LNCaP clone FGC (cell line): ENCODE measurements at regions not wholly inside any gene's neighbourhood (a gene's known extent, or its start where the extent isn't known, plus 50 kb on each side); places are given as distances from the start of the nearest gene placed in this dataset.

Experiments used
- DNase-seq: peaks from one replicate; pipeline ENCODE4 v3.0.0-alpha.2; 2011; ENCODE audit warnings: low read depth
- H3K4me3 ChIP-seq: 2 replicates; pipeline ENCODE4 v1.5.1; 2011; ENCODE audit warnings: mild to moderate bottlenecking, low read depth, low read length, control low read depth
- TF ChIP-seq, protein P1 (sequence below): IDR thresholded peaks from 2 replicates; pipeline ENCODE4 v1.5.1; 2012; ENCODE audit warnings: mild to moderate bottlenecking; ENCODE audit not compliant: control insufficient read depth, insufficient read depth; ENCODE audit errors: extremely low read depth

DNA sequence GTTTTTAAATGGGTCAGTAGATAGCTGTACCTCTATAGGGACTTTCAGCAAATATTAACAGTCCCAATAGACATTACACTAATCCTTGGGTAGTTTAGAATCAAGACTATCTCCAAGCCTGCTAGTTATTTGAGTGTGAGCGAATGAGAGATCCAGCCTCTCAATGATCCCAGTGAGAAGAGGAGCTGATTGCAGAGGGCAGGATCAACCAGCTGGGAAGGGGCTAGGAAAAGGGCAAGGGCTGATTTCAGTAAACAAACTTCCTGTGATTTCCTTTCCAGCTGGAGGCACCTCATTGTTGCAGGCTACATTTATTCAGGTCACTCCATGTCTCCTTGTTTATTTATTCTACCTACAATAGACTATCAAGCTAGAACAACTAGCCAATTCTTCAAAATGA, 84.1 kb upstream of the CTNNA2 start:
- DNase-seq: no peak
- TF ChIP-seq, protein P1, sequence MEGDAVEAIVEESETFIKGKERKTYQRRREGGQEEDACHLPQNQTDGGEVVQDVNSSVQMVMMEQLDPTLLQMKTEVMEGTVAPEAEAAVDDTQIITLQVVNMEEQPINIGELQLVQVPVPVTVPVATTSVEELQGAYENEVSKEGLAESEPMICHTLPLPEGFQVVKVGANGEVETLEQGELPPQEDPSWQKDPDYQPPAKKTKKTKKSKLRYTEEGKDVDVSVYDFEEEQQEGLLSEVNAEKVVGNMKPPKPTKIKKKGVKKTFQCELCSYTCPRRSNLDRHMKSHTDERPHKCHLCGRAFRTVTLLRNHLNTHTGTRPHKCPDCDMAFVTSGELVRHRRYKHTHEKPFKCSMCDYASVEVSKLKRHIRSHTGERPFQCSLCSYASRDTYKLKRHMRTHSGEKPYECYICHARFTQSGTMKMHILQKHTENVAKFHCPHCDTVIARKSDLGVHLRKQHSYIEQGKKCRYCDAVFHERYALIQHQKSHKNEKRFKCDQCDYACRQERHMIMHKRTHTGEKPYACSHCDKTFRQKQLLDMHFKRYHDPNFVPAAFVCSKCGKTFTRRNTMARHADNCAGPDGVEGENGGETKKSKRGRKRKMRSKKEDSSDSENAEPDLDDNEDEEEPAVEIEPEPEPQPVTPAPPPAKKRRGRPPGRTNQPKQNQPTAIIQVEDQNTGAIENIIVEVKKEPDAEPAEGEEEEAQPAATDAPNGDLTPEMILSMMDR: no peak

DNA sequence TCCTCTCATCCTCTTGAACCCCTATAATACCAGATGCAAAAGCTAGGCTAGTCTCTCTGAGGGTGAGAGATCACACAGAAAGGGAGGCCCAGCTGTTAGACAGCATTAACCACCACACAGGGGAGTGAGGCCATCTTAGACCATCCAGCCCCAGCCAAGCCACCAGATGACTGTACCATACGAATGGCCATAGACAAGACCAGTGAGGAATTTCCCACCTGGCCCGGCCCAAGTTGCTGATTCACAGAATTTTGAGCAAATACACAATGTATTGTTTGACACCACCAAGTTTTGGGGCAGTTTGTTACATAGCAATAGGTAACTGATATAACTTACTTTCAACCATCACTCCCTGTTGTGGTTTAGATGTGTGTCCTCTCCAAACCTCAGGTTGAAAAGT, 98.2 kb upstream of the CTNNA2 start:
- TF ChIP-seq, protein P1: no peak
- DNase-seq: no peak
- no peak overlapping the region for H3K4me3 ChIP-seq

More for the DNA sequence above, 84.1 kb upstream of the CTNNA2 start:
- no peak overlapping the region for H3K4me3 ChIP-seq

DNA sequence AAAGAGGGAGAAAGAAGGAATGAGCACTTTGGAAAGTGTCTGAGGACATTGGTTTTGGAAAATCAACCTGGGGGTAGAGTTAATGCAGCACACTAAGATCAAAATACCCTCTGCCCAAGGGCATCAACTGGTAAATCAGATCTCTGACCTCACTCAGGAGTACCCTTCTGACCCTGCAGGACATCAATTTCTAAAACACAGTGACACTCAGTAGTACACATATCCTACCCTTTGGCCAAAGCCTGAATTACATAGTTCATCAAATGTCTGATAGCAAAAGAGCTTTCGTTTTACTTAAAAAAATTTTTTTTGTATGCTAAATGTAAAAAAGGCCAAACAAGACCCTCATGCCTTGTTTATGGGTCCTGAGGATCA, 118.4 kb upstream of the CTNNA2 start:
- DNase-seq: no peak
- TF ChIP-seq, protein P1: no peak
- H3K4me3 ChIP-seq: no peak overlapping the region

DNA sequence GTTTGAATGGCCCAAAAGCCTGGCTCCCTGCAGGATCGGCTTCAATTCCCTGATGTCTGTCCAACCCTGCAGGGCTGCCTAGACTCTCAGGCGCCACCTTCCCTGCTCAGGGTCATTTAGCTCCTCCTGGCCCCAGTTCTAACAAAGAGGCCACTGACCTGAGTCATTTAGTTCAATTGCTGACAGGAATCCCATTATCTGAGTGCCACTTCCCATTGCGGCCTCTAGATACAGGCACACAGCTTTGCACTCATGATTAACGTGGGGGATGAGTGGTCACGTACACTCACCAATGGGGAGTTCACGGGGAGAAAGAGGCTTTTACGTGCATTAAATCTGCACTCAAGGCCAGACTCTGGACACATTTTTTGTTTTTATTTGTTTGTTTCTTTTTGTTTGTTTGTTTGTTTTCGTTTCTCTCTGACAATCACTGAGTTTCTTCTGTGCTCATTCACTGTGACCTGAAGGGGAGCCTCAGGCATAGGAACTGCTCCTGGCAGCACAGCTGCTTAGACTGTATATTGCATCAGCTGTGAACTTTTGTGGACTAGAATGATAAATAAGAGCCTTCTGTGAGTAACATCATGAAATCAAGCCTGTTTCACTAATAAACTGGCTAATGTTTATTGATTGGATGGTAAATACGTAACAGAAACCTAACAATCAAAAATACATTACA, 118.9 kb upstream of the CTNNA2 start:
- no peak for DNase-seq
- H3K4me3 ChIP-seq: no peak overlapping the region
- TF ChIP-seq, protein P1: no peak

DNA sequence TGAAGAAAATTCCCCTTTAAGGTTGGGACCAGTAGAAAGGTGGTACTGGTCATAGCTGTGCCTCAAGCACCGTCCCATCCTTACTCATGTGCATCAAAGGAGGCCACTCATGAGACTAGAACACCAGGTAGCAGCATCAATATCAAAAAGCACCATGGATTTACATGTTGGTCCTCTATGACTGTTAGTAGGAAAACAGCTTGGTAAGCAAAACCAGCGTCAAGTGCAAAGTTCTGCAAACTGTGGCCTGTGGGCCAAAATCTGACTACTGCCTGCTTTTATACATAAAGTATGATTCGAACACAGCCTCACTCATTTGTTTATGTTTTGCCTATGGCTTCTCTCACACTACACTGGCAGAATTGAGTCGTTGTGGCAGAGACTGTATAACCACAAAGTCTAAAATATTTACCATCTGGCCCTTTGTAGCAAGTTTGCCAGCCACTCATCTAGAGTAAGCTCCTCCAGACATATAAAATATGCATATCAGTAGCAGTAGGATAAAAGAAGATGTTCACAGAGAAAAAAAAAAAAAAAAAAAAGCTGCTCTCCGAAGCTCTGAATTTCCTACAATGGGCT, 119.7 kb upstream of the CTNNA2 start:
- TF ChIP-seq, protein P1: no peak
- no peak overlapping the region for H3K4me3 ChIP-seq
- DNase-seq: no peak

DNA sequence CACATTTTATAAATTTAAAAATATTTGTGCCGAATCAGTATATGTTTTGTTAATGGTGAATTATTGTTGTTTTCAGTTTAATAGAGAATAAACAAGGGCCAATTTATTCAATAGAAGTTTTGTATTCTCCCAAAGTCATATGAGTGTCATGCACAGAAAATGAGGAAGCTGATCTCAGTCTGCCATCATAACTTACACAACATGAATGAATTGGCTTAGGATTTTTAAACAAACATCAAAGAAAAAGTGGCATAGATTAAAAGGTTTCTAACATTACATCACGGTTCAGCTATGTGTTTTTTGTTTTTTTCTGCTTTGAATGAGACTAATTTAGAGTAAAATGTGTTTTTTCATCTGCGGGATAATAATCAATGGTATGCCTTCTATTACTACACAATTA, 123.4 kb upstream of the CTNNA2 start:
- TF ChIP-seq, protein P1: no peak
- DNase-seq: no peak

DNA sequence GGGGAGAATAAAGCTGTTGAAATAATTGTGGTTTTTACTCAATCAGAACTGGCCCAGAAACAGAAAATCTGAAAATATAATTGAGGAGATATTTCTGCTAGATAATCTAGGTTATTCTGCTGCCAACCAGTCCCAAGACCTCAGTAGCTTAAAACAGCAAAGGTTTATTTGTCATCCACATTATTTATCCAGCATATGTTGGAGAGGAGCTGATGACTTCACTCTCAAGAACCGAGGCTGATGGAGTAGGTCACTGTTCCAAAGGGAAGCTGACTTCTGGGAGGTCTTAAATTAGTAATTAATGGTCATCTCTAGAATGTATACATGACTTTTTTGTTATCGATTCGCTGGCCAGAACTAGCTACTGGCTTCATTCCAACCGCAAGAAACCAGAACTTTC, 124.8 kb upstream of the CTNNA2 start:
- DNase-seq: no peak
- TF ChIP-seq, protein P1: no peak
- H3K4me3 ChIP-seq: no peak overlapping the region

More for the DNA sequence above, 123.4 kb upstream of the CTNNA2 start:
- H3K4me3 ChIP-seq: no peak overlapping the region
